HCEC 1CT (cell line): ENCODE measurements at regions not wholly inside any gene's neighbourhood (a gene's known extent, or its start where the extent isn't known, plus 50 kb on each side); places are given as distances from the start of the nearest gene placed in this dataset.

ENCODE experiments used
- DNase-seq: peaks from one replicate; pipeline ENCODE4 v3.0.0-alpha.2; 2017

GRCh38 chr16:63008688-63009087, 972.5 kb upstream of the CDH8 start:
- no peak for DNase-seq

- DNase-seq: no peak
These were observed 969.1 kb upstream of the CDH8 start for GRCh38 chr16:63005356-63005755.

GRCh38 chr16:62989480-62989879, 953.2 kb upstream of the CDH8 start:
- DNase-seq: no peak

- no peak for DNase-seq
These were observed 949.5 kb upstream of the CDH8 start for GRCh38 chr16:62985722-62986121.

- DNase-seq: no peak
These were observed 942.2 kb upstream of the CDH8 start for GRCh38 chr16:62978451-62978850.

- no peak for DNase-seq
These were observed 941.6 kb upstream of the CDH8 start for GRCh38 chr16:62977876-62978275.

DNA sequence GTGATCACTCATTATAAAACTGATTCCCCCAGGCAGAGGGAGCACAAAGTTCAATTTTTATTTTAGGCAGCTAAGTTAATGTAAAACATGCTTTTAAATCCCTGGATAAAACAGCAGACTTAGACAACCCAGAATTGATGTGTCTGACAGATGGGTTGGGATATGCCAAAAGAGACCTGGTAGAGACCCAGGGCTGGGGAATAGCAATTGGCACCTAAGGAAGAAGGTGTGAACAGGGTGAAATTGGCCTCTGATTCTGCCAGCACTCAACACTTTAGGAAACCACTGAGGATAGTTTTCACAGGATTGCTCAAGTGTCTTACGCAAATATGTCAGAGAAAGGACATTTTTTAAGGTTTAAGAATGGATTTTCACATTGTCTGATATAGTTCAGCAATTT, 938.2 kb upstream of the CDH8 start:
- DNase-seq: no peak

DNA sequence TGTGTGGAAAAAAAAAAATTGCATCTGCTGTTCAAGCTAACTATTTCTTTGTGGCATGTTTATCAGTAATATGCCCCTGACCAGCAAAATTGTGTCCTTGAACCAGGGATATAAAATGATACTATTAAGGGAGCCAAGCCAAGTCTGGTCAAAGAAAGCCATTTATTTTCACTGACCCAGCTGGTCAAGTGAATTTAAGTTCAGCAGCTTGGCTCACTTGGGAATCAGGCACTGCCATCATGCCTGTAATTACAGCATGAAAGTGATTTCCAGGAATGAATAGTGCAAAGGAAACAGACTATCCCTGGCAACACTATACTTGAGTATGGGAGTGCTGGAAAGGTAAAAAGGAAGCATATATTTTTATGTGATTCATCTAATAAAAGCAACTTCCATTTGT, 934.6 kb upstream of the CDH8 start:
- DNase-seq: no peak

DNA sequence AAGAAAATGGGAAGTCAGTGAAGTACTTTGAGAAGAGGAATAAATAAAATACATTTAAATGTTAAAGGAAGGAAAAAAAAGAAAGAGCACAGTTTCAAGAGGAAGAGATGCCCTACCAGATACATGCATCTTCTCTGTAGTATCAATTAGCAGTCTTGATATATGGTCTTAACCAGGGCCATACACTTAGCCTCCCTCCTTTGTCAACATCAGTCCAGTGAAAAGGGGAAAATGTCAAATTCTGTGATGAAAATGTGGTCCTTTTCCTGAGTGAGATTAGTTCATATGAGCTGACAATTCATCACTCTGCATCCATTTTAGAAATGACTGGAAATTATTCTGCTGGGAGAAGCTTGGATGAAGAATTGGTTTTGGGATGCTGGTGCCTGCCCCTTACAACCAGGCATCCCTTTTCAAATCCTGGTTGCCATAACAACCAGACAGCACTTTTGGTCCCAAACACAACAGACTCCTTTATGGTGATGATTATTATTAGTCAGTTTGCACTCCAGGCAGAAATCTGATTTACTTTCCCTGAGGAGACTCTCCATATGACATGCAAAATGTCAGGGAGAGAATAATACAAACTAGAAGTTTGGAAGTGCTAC, 933.6 kb upstream of the CDH8 start:
- DNase-seq: no peak

DNA sequence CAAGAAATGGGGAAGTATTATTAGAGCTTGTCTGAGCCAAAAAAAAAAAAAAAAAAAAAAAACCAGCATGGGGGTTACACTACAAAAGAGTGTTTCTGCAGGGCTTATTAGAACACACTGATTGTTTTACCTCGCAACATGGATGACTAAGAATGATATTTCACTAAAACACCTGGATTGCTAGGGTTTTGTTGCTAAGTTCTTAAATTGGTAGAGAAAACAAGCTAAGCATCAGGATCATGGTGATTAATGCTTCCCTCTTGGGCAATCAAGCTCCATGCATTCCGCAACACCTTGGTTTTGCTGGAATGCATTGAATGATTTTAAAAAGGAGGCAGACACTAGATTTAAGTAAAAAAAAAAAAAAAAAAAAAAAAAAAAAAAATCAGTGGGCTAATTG, 931.4 kb upstream of the CDH8 start:
- no peak for DNase-seq

GRCh38 chr16:62967163-62967562, 930.9 kb upstream of the CDH8 start:
- no peak for DNase-seq

- no peak for DNase-seq
These were observed 930.4 kb upstream of the CDH8 start for GRCh38 chr16:62966626-62967025.

- no peak for DNase-seq
These were observed 929.6 kb upstream of the CDH8 start for GRCh38 chr16:62965831-62966230.

GRCh38 chr16:62963846-62964245, 927.6 kb upstream of the CDH8 start:
- DNase-seq: no peak

- no peak for DNase-seq
These were observed 918.8 kb upstream of the CDH8 start for GRCh38 chr16:62955033-62955349.

DNA sequence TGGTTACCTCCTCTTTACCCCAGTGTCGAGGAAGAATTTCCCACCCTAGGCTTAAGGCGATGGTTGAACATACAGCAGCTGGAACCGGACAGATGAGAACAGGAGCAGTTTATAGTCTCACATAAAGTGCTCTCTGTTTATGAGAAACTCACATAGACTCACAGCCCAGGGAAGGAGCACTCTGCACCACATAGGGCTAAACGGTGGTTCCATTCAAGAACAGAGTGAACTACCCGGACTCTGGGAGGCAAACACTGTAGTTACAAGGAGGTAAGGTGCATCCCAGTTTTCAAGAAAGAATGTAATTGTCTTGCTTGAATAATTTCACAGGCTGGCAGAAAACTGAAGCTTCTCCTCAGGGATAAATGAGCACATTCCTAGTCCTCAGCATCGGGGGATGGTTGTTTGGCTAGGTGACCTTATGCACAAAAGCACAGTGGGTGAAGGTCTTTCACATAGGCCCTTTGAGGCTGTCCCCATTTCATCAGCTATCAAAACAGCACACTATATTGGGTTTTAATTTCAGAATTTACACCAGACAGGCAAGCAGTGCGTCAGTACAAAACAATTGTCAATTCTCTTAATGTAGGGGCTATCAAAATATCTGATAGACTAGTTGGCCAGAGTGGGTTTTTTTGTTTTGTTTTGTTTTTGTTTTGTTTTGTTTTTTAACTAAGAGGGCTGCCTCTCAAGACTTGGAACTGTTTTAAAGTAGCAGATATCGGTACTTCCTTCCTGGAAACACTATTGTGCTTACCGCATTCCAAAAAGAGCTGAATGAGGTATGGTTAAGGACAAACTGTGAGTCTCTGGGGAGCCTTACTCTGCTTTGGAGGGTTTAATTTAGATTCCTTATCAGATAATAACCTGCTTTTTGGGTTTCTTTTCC, 918.1 kb upstream of the CDH8 start:
- DNase-seq: no peak

GRCh38 chr16:62950351-62950750, 914.1 kb upstream of the CDH8 start:
- no peak for DNase-seq

DNA sequence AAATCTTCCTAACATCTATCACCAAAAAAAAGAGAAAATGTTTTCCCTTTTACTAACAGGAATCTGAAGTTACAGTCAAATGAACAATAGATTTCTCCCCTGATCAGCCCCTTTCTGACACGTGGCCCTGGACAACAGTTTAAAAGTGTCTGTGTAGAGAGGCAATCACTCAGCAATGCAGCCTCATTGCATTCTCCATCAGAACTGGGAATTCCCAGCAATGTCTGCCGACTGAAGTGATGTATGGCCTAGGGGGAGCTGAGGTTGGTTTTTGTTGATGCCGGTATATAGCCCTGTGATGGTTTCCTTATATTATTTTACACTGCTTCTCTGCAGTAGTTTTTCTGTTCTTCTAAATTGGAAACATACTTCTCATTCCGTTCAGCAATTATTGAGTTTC, 904.3 kb upstream of the CDH8 start:
- no peak for DNase-seq

- no peak for DNase-seq
These were observed 903.4 kb upstream of the CDH8 start for GRCh38 chr16:62939687-62940086.

GRCh38 chr16:62933929-62934328, 897.7 kb upstream of the CDH8 start:
- no peak for DNase-seq

- no peak for DNase-seq
These were observed 893.4 kb upstream of the CDH8 start for GRCh38 chr16:62929593-62929992.

DNA sequence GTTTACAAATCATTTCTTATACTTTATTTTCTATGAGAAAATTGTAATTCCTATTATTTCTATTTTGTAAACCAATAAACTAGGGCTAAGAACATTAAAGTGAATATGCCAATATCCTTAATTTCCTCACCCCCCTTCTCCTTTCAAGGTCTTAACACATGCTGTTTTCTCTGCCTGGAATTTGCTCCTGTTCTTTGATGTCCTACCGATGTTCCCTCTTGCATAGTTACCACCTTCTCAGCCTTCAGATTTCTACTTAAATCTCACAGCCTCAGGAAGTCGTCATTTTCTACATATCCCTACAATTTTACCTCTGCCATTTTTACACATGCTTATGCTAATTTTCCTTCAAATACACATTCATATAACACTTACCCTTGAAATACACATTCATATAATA, 890.9 kb upstream of the CDH8 start:
- DNase-seq: no peak

DNA sequence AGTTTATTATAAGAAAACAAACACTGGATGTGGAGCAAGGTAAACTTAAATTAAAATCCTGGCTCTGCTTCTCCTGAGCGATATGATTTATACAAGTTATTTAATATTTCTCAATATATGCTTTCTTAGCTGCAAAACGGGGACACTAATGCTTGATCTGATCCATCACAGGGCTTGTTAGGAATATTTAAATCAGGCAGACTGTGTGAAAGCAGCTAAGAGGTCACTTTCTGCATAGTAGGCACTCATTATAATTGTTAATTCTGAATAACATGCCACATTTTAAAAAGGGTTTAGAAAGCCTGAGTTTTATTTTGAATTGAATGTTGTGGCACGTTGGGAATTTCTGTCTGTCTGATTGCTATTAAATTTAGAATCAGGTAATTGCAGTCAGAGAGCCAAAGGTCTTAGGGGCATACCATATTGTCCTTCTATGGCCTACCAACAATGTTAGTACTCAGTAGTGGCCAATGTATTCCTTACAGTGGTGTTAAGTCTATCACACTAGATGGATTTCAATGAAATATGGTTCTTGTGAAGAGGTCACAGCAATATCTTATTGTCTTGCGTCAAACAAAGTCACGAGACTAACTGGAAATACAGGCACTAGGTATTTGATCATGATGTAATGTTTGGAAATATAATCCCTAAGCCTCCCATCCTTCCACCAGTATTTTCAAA, 890.0 kb upstream of the CDH8 start:
- no peak for DNase-seq

DNA sequence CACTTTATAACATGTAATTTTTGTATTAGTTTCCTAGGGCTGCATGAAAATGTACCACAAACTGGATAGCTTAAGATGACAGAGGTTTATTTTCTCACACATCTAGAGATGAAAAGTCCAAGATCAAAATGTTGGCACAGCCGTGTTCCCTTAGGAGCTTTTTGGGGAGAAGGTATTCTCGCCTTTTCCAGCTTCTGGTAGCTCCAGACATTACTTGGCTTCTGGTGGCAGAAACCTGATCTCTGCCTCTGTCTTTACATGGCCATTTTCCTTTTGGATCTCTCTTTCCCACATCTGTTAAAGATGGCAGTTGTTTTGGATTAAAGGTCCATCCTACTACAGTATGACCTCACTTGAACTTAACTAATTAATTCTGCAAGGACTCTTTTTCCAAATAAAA, 885.7 kb upstream of the CDH8 start:
- DNase-seq: no peak
